Astrocyte of the cerebellum (primary cell): ENCODE measurements at regions not wholly inside any gene's neighbourhood (a gene's known extent, or its start where the extent isn't known, plus 50 kb on each side); places are given as distances from the start of the nearest gene placed in this dataset.

Experiments
- DNase-seq: peaks from one replicate; pipeline ENCODE4 v3.0.0-alpha.2; 2011; ENCODE audit warnings: low read depth
- H3K4me3 ChIP-seq: 2 replicates; pipeline ENCODE4 v1.5.1; 2011; ENCODE audit warnings: mild to moderate bottlenecking, low read depth, low read length, moderate library complexity
- in situ Hi-C: cut with HindIII; loops from 2 replicates; pipeline ENCODE4 v1.10.0; 2017; ENCODE audit warnings: low sequenced_read_pairs
- TF ChIP-seq, protein P1 (sequence below): IDR thresholded peaks from 2 replicates; pipeline ENCODE4 v1.5.1; 2012; ENCODE audit warnings: low read length, low read depth, moderate library complexity, mild to moderate bottlenecking; ENCODE audit errors: missing control alignments

DNA sequence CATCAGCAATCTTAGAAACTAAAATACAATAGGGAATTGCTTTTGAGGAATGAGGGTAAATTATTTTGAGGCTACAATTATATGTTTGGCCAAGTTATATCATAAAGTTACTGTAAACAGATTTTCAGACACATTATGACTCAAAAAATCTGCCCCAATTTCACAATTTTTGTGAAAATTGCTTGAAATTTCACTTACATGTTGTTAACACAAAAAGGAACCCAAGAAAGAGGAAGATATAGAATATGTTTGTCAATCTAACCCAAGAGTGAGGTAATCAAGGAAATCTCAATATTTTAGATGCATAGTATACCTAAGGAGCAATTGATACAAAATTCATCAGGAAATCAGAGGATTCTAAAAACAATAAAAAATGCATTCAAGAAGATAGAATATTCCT is 73.9 kb upstream of the FNDC3A start:
- H3K4me3 ChIP-seq, result no peak overlapping the region
- in situ Hi-C loops, result no loop called here
- TF ChIP-seq, protein P1, sequence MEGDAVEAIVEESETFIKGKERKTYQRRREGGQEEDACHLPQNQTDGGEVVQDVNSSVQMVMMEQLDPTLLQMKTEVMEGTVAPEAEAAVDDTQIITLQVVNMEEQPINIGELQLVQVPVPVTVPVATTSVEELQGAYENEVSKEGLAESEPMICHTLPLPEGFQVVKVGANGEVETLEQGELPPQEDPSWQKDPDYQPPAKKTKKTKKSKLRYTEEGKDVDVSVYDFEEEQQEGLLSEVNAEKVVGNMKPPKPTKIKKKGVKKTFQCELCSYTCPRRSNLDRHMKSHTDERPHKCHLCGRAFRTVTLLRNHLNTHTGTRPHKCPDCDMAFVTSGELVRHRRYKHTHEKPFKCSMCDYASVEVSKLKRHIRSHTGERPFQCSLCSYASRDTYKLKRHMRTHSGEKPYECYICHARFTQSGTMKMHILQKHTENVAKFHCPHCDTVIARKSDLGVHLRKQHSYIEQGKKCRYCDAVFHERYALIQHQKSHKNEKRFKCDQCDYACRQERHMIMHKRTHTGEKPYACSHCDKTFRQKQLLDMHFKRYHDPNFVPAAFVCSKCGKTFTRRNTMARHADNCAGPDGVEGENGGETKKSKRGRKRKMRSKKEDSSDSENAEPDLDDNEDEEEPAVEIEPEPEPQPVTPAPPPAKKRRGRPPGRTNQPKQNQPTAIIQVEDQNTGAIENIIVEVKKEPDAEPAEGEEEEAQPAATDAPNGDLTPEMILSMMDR, result no peak
- DNase-seq, result no peak

DNA sequence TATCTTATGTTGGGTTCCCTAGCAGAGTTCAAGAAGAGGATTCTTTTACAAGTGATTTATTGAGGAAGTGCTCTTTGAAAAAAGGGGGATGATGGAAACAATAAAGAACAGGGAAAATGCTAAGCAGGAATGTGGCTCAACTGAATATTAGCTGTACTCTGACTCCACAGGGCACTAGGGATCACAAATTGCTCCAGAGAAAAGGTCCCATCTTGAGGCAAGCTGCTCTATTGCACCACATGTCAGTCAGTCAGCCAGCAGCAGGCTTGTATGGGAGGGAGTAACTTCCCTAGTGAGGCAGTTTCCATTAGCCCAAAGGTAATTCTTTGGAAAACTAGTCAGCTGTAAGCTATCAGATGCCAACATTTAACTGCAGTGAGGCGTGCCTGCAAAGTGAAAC is 73.3 kb upstream of the FNDC3A start:
- DNase-seq, result no peak
- TF ChIP-seq, protein P1, result no peak
- in situ Hi-C loops, result no loop called here
- H3K4me3 ChIP-seq, result no peak overlapping the region

DNA sequence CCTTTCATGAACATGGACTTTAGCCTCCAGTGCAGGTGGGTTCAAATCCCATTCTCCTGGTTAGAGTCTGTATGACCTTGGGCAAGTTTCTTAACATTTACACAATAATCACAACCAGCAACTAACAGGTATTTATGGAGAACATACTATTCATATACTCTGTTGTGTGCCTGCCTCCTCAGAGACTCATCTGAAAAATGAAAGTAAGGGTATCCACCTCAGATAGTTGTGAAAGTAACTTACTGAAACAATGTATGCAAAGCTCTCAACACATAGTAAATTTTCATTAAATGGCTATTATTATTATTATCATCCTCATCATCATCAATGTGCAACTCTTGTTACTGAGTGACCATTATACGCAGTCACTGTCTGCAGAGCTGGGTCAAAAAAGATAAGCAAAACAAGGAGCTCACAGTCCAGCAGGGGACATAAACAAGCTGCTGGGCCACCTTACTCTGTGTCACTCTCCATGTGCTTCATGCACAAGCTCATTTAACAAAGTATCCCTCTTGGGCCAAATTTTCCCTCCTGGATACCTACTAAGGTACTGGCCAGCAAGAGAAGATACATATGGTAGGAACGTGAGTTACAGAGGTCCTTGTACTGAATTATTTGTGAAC is 70.9 kb upstream of the FNDC3A start:
- in situ Hi-C loops, result no loop called here
- TF ChIP-seq, protein P1, result no peak
- DNase-seq, result no peak
- no peak overlapping the region for H3K4me3 ChIP-seq

DNA sequence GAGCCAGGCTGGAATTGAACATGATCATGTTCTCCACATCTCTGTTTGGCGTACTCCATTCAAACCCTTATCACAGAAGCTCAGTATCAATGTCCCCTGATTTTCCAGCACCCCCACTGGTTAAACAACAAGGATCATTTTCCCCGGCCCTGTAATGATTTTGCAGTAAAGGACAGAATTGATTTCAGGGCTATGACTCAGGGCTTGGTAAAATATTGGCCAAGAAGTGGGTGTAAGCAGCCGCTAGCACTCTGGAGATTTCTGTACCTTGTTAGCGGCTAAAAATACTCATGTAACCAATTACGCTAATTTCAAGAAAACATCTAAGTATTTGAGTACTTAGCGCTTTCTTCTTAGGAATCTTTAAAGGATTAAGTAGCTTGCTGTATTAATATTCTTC is 69.5 kb upstream of the FNDC3A start:
- DNase-seq, result no peak
- TF ChIP-seq, protein P1, result no peak
- H3K4me3 ChIP-seq, result no peak overlapping the region
- in situ Hi-C loops, result no loop called here

DNA sequence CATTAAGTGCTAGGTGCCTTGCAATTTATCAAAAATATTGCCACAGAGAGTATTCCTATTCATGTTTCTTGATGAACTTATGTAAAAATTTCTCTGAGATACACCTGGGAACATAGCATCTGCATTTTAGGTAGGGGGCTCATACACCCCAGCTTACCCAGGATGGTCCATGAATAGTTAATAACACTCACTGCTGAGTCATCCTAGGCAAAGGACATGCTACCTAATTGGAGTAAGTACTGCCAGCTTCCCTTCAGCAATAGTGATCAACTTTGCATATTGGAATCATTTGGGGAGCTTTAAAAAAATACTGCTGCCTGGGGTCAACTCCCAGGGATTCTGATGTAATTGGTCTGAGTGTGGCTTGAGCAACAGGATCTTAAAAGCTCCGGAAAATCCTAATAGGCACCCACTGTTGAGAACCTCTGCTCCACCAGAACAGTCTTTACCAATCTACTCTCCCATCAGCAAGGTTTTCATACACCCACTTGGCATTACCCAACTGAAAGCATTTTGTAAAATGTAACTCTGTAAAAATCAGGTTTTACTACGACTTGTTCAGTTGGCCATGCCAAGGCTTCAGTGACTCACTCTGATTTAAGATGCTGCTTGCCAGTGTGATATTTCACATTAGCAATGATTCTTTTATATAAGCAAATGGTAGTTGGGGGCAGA is 67.2 kb upstream of the FNDC3A start:
- TF ChIP-seq, protein P1, result no peak
- no peak overlapping the region for H3K4me3 ChIP-seq
- no peak for DNase-seq
- in situ Hi-C loops, result no loop called here

DNA sequence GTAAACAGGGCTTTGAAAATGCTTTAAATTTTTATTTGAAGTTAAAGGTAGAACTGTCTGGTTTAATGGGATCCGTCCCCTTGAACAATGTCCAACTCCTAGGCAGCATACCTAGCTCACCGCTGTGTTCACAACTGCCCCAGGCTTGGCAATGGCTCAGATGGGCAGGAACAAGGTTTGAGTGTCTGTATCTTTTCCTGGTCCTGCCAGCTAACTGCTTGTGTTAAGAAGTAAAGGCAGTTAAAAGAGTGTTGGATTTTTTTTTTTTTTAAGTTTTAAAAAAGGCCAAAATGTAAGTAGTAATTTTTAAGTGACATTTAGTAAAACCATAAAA is 66.7 kb upstream of the FNDC3A start:
- TF ChIP-seq, protein P1, result no peak
- H3K4me3 ChIP-seq, result no peak overlapping the region
- no peak for DNase-seq
- in situ Hi-C loops, result no loop called here
